CD8-positive, alpha-beta memory T cell (primary cell): ENCODE measurements at regions not wholly inside any gene's neighbourhood (a gene's known extent, or its start where the extent isn't known, plus 50 kb on each side); places are given as distances from the start of the nearest gene placed in this dataset.

Source experiments
- CTCF ChIA-PET: fragments of 350-600 bp; sonication (Branson Sonifier 250); formaldehyde crosslinking; loops from one replicate; lab custom pipeline; 2021; ENCODE audit warnings: antibody characterized with exemption; lab: Charles Lee
- POLR2A ChIA-PET: fragments of 350-600 bp; sonication (Branson Sonifier 250); formaldehyde crosslinking; loops from one replicate; lab custom pipeline; 2021; ENCODE audit warnings: antibody characterized with exemption; lab: Charles Lee
- DNase-seq, 5 donors: peaks; one replicate each; pipeline versions ENCODE4 v3.0.0 to v3.0.0-alpha.2; 2020 to 2022; ENCODE audit warnings: mixed read lengths in 1 of 5
- H3K27ac ChIP-seq: one replicate; pipeline ENCODE4 v1.7.0; 2013; ENCODE audit warnings: low read depth, mild to moderate bottlenecking, low read length, moderate library complexity
- H3K27me3 ChIP-seq: 2 replicates; pipeline ENCODE4 v1.7.0; 2013; ENCODE audit warnings: low read length, mild to moderate bottlenecking; ENCODE audit not compliant: insufficient read depth, poor library complexity, severe bottlenecking
- H3K36me3 ChIP-seq: 2 replicates; pipeline ENCODE4 v1.7.0; 2013; ENCODE audit warnings: mild to moderate bottlenecking, low read length, moderate library complexity; ENCODE audit not compliant: insufficient read depth
- H3K4me1 ChIP-seq: 2 replicates; pipeline ENCODE4 v1.7.0; 2013; ENCODE audit warnings: mild to moderate bottlenecking, low read length, moderate library complexity; ENCODE audit not compliant: insufficient read depth
- H3K4me3 ChIP-seq: 2 replicates; pipeline ENCODE4 v1.7.0; 2013; ENCODE audit warnings: mild to moderate bottlenecking, low read length
- H3K9me3 ChIP-seq: 2 replicates; pipeline ENCODE4 v1.7.0; 2013; ENCODE audit warnings: mild to moderate bottlenecking, low read length
- H3K27ac Mint-ChIP-seq, 8 donors: one replicate each; pipeline ENCODE4 v1.8.0; 2020 to 2021; ENCODE audit warnings: mixed read lengths in 8 of 8, mild to moderate bottlenecking in 6 of 8, inconsistent platforms in 3 of 8, moderate library complexity in 3 of 8
- H3K27me3 Mint-ChIP-seq, 2 donors: one replicate each; pipeline ENCODE4 v1.8.0; 2020 to 2021; ENCODE audit warnings: mixed read lengths in 2 of 2, mild to moderate bottlenecking in 1 of 2, moderate library complexity in 1 of 2
- H3K36me3 Mint-ChIP-seq, 3 donors: one replicate each; pipeline ENCODE4 v1.8.0; 2020 to 2021; ENCODE audit warnings: mixed read lengths in 3 of 3, inconsistent platforms in 1 of 3, mild to moderate bottlenecking in 1 of 3
- H3K4me1 Mint-ChIP-seq, 3 donors: one replicate each; pipeline ENCODE4 v1.8.0; 2020 to 2021; ENCODE audit warnings: mixed read lengths in 3 of 3, inconsistent platforms in 1 of 3, mild to moderate bottlenecking in 1 of 3
- H3K4me3 Mint-ChIP-seq, 7 donors: one replicate each; pipeline ENCODE4 v1.8.0; 2020 to 2021; ENCODE audit warnings: mixed read lengths in 7 of 7, mild to moderate bottlenecking in 6 of 7, moderate library complexity in 4 of 7, inconsistent platforms in 2 of 7
- H3K9me3 Mint-ChIP-seq, 5 donors: one replicate each; pipeline ENCODE4 v1.8.0; 2020 to 2022; ENCODE audit warnings: mixed read lengths in 5 of 5, mild to moderate bottlenecking in 3 of 5, moderate library complexity in 2 of 5, inconsistent platforms in 1 of 5

- H3K9me3 Mint-ChIP-seq, result no peaks in the 10 kb centered on the region
- H3K27ac Mint-ChIP-seq, result peak overlapping the region in 1 of 8 donors; percentile 38
- no peaks in the 10 kb centered on the region for H3K27me3 ChIP-seq
- H3K9me3 ChIP-seq, result no peaks in the 10 kb centered on the region
- no peak overlapping the region for H3K4me3 ChIP-seq
- ChIA-PET POLR2A (no interaction called here), CTCF (no interaction called here)
- H3K27ac ChIP-seq, result no peak overlapping the region
- H3K4me1 ChIP-seq, result no peaks in the 10 kb centered on the region
- DNase-seq, result no peak
- H3K36me3 ChIP-seq, result no peaks in the 10 kb centered on the region
- H3K4me1 Mint-ChIP-seq, result no peaks in the 10 kb centered on the region
- peaks cover 0 to 3% of the 10 kb centered on the region in 2 donors for H3K27me3 Mint-ChIP-seq
- H3K36me3 Mint-ChIP-seq, result no peaks in the 10 kb centered on the region
- H3K4me3 Mint-ChIP-seq, result no peak overlapping the region
Measured at GRCh38 chr2:144859716-144860115, 339.8 kb upstream of the ZEB2 start.

DNA sequence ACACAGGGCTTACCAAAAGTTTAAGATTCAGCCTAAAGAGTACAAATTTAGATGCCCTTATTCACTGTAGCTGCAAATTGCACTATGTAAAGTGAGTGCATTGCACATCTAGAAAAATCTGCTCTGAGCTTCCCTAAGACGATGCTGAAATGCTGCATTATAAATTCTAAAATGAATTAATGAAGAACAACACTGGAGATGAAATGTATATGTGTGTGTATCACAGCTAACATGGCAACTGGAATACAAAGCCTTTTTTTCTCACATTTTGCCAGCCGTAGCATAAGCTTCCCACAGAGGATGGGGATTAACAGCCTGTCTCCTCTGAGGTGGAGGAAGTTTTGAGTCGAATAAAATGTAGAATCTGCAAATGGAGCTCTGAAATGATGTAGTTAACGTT, 338.3 kb upstream of the ZEB2 start:
- H3K4me3 ChIP-seq, result no peak overlapping the region
- Mint-ChIP-seq H3K27me3 (no peaks in the 10 kb centered on the region), H3K4me3 (no peak overlapping the region), H3K4me1 (no peaks in the 10 kb centered on the region), H3K36me3 (no peaks in the 10 kb centered on the region), H3K9me3 (no peaks in the 10 kb centered on the region), H3K27ac (peak overlapping the region in 1 of 8 donors; percentile 31)
- POLR2A ChIA-PET, result no interaction called here
- H3K4me1 ChIP-seq, result no peaks in the 10 kb centered on the region
- no peaks in the 10 kb centered on the region for H3K27me3 ChIP-seq
- H3K27ac ChIP-seq, result no peak overlapping the region
- H3K9me3 ChIP-seq, result no peaks in the 10 kb centered on the region
- CTCF ChIA-PET, result no interaction called here
- H3K36me3 ChIP-seq, result no peaks in the 10 kb centered on the region
- DNase-seq, result no peak

DNA sequence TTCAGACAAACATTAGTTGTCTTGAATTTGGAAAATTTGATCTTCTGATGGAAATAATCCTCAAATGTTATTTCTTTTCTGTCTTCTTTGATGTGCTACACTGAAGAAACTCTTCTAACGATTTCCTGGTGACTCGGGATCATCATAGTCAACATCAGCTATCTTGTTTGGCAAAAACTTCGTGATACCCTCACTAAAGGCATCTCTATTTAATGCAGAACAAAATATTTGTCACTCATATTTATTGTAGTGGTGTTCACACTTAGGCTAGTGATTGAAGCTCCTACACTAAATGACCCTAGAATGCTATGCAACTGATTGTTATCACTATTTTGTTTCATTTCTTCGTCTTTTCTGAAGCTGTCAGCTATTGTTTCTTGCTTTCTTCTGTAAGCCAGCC, 334.7 kb upstream of the ZEB2 start:
- POLR2A ChIA-PET, result no interaction called here

GRCh38 chr2:144849612-144850011, 329.7 kb upstream of the ZEB2 start:
- Mint-ChIP-seq H3K4me1 (peaks cover 0 to 2% (median 0%) of the 10 kb centered on the region in 3 donors), H3K36me3 (no peaks in the 10 kb centered on the region), H3K4me3 (no peak overlapping the region), H3K9me3 (no peaks in the 10 kb centered on the region), H3K27me3 (no peaks in the 10 kb centered on the region), H3K27ac (no peak overlapping the region)
- Histone ChIP-seq H3K4me3 (no peak overlapping the region), H3K9me3 (no peaks in the 10 kb centered on the region), H3K4me1 (no peaks in the 10 kb centered on the region), H3K27ac (no peak overlapping the region), H3K36me3 (no peaks in the 10 kb centered on the region), H3K27me3 (no peaks in the 10 kb centered on the region)
- DNase-seq, result no peak
- ChIA-PET POLR2A (no interaction called here), CTCF (no interaction called here)

More for the DNA sequence above, 334.7 kb upstream of the ZEB2 start:
- Histone ChIP-seq H3K27me3 (no peaks in the 10 kb centered on the region), H3K36me3 (no peaks in the 10 kb centered on the region), H3K4me1 (no peaks in the 10 kb centered on the region), H3K9me3 (no peaks in the 10 kb centered on the region), H3K4me3 (no peak overlapping the region), H3K27ac (no peak overlapping the region)
- Mint-ChIP-seq H3K4me3 (no peak overlapping the region), H3K4me1 (peaks cover 0 to 2% (median 0%) of the 10 kb centered on the region in 3 donors), H3K27ac (no peak overlapping the region), H3K9me3 (no peaks in the 10 kb centered on the region), H3K27me3 (no peaks in the 10 kb centered on the region), H3K36me3 (no peaks in the 10 kb centered on the region)
- CTCF ChIA-PET, result no interaction called here
- no peak for DNase-seq

DNA sequence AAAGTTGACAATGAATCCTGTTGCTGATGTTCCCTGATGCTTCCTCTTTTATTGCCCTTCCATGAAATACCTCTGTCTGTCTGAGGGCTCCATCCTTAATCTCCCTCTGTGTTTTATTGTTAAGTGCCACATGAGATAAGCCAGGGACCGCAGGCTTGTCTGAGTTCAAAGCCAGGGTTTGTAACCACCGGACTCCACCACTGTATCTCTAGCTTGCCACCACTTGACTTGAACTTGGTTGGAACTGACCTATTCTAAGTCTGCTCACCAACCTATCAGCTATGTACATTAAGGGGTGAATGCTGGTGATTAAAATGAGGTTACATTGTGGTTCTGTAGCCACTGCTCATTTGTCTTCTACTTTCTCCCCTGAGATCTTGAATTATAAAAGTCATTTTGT, 328.5 kb upstream of the ZEB2 start:
- H3K9me3 ChIP-seq, result no peaks in the 10 kb centered on the region
- no peaks in the 10 kb centered on the region for H3K36me3 ChIP-seq
- Mint-ChIP-seq H3K36me3 (no peaks in the 10 kb centered on the region), H3K27ac (no peak overlapping the region), H3K4me3 (no peak overlapping the region), H3K4me1 (peaks cover 0 to 2% (median 0%) of the 10 kb centered on the region in 3 donors), H3K9me3 (no peaks in the 10 kb centered on the region), H3K27me3 (no peaks in the 10 kb centered on the region)
- POLR2A ChIA-PET, result no interaction called here
- H3K4me1 ChIP-seq, result no peaks in the 10 kb centered on the region
- H3K4me3 ChIP-seq, result no peak overlapping the region
- H3K27me3 ChIP-seq, result no peaks in the 10 kb centered on the region
- DNase-seq, result no peak
- H3K27ac ChIP-seq, result no peak overlapping the region
- CTCF ChIA-PET, result no interaction called here

- no peaks in the 10 kb centered on the region for H3K9me3 Mint-ChIP-seq
- H3K27me3 Mint-ChIP-seq, result no peaks in the 10 kb centered on the region
- no peaks in the 10 kb centered on the region for H3K27me3 ChIP-seq
- no peaks in the 10 kb centered on the region for H3K36me3 Mint-ChIP-seq
- POLR2A ChIA-PET, result no interaction called here
- H3K9me3 ChIP-seq, result no peaks in the 10 kb centered on the region
- CTCF ChIA-PET, result no interaction called here
- no peak overlapping the region for H3K4me3 ChIP-seq
- no peaks in the 10 kb centered on the region for H3K36me3 ChIP-seq
- H3K27ac Mint-ChIP-seq, result no peak overlapping the region
- no peak overlapping the region for H3K27ac ChIP-seq
- H3K4me1 ChIP-seq, result no peaks in the 10 kb centered on the region
- peaks cover 0 to 2% (median 0%) of the 10 kb centered on the region in 3 donors for H3K4me1 Mint-ChIP-seq
- no peak for DNase-seq
- H3K4me3 Mint-ChIP-seq, result no peak overlapping the region
Measured at GRCh38 chr2:144847347-144848080, 327.6 kb upstream of the ZEB2 start.

- no peaks in the 10 kb centered on the region for H3K36me3 ChIP-seq
- ChIA-PET CTCF (no interaction called here), POLR2A (no interaction called here)
- peaks cover 4% of the 10 kb centered on the region for H3K27me3 ChIP-seq
- no peak overlapping the region for H3K4me3 Mint-ChIP-seq
- H3K9me3 ChIP-seq, result no peaks in the 10 kb centered on the region
- H3K27me3 Mint-ChIP-seq, result peaks cover 6 to 17% of the 10 kb centered on the region in 2 donors
- H3K4me1 ChIP-seq, result no peaks in the 10 kb centered on the region
- no peak overlapping the region for H3K27ac Mint-ChIP-seq
- DNase-seq, result no peak
- H3K4me1 Mint-ChIP-seq, result no peaks in the 10 kb centered on the region
- no peak overlapping the region for H3K27ac ChIP-seq
- no peaks in the 10 kb centered on the region for H3K36me3 Mint-ChIP-seq
- no peaks in the 10 kb centered on the region for H3K9me3 Mint-ChIP-seq
- H3K4me3 ChIP-seq, result no peak overlapping the region
Measured at GRCh38 chr2:144836635-144837350, 316.9 kb upstream of the ZEB2 start.

DNA sequence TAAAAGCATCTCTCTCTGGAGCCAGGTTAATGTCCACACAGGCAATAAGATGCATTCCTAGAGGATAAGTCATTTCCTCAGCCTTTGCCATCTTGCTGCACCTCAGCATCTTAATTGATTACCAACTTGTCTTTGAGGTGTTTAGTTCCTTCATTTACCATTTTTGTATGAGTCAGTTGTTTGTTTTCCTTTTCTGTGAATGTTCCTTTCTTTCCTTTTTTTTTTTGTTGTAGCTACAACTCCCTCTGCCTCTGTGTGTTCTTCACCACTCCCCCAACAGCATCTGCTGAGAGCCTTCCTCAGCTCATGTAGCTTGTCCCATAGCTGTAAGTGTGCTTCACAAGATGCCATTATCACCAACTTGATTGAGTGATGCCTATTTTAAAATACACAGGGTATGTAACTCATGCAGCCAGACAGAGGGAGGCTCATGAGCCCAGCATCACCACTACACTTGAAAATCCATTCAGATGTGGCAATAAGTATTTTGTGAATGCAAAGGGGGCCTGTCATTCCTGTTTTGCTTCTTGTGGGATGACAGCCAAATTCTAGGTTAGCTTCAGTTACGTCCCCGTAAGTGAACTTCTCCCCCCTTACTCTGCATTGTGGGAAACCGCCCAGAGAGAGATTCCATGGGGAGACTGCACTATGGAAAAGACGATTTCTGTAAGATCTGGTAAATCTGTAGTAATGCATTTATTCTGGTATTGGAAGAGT, 315.9 kb upstream of the ZEB2 start:
- Mint-ChIP-seq H3K9me3 (no peaks in the 10 kb centered on the region), H3K4me1 (no peaks in the 10 kb centered on the region), H3K4me3 (no peak overlapping the region), H3K27me3 (peaks cover 6 to 21% of the 10 kb centered on the region in 2 donors), H3K27ac (no peak overlapping the region), H3K36me3 (no peaks in the 10 kb centered on the region)
- DNase-seq, result no peak
- H3K4me1 ChIP-seq, result no peaks in the 10 kb centered on the region
- ChIA-PET POLR2A (no interaction called here), CTCF (no interaction called here)
- peaks cover 4% of the 10 kb centered on the region for H3K27me3 ChIP-seq
- no peak overlapping the region for H3K27ac ChIP-seq
- no peak overlapping the region for H3K4me3 ChIP-seq
- no peaks in the 10 kb centered on the region for H3K36me3 ChIP-seq
- no peaks in the 10 kb centered on the region for H3K9me3 ChIP-seq
